Neural progenitor cell (in vitro differentiated cells): ENCODE measurements at regions not wholly inside any gene's neighbourhood (a gene's known extent, or its start where the extent isn't known, plus 50 kb on each side); places are given as distances from the start of the nearest gene placed in this dataset.

Experiments
- DNase-seq: peaks from one replicate; pipeline ENCODE4 v3.0.0-alpha.2; 2016; ENCODE audit warnings: low spot score
- H2AFZ ChIP-seq: fragments of 200-600 bp; sonication (generic); replicated peaks from 2 replicates; pipeline ENCODE4 v1.6.1; 2016; ENCODE audit warnings: antibody characterized with exemption
- H3F3A ChIP-seq: fragments of 200-600 bp; sonication (generic); 2 replicates; pipeline ENCODE4 v1.6.1; 2016; ENCODE audit warnings: antibody characterized with exemption, low read depth
- H3K27ac ChIP-seq: fragments of 200-600 bp; sonication (generic); 2 replicates; pipeline ENCODE4 v1.5.1; 2016; ENCODE audit warnings: mild to moderate bottlenecking
- H3K27me3 ChIP-seq: fragments of 200-600 bp; sonication (generic); 2 replicates; pipeline ENCODE4 v1.6.1; 2016; ENCODE audit warnings: mild to moderate bottlenecking, moderate library complexity
- H3K36me3 ChIP-seq: fragments of 200-600 bp; sonication (generic); 2 replicates; pipeline ENCODE4 v1.5.1; 2016
- H3K4me1 ChIP-seq: fragments of 200-600 bp; sonication (generic); 2 replicates; pipeline ENCODE4 v1.6.1; 2016; ENCODE audit warnings: mixed run types
- H3K4me2 ChIP-seq: fragments of 200-600 bp; sonication (generic); 2 replicates; pipeline ENCODE4 v1.6.1; 2016
- H3K4me3 ChIP-seq: fragments of 200-600 bp; sonication (generic); 2 replicates; pipeline ENCODE4 v1.5.1; 2016
- H3K79me2 ChIP-seq: fragments of 200-600 bp; sonication (generic); 2 replicates; pipeline ENCODE4 v1.6.1; 2016; ENCODE audit warnings: low read depth
- H3K9ac ChIP-seq: fragments of 200-600 bp; sonication (generic); 2 replicates; pipeline ENCODE4 v1.6.1; 2016
- H3K9me3 ChIP-seq: fragments of 200-600 bp; sonication (generic); 2 replicates; pipeline ENCODE4 v1.5.1; 2016; ENCODE audit warnings: low read depth
- H4K20me1 ChIP-seq: fragments of 200-600 bp; sonication (generic); 2 replicates; pipeline ENCODE4 v1.6.1; 2016; ENCODE audit warnings: low read depth
- H3K27ac Mint-ChIP-seq: 3 replicates; pipeline ENCODE4 v1.8.0; 2021; ENCODE audit warnings: mixed read lengths
- H3K27me3 Mint-ChIP-seq: 2 replicates; pipeline ENCODE4 v1.8.0; 2022; ENCODE audit warnings: low read depth, mild to moderate bottlenecking, inconsistent platforms, moderate library complexity, mixed read lengths; ENCODE audit not compliant: insufficient read depth
- H3K36me3 Mint-ChIP-seq: 3 replicates; pipeline ENCODE4 v1.8.0; 2021; ENCODE audit warnings: mixed read lengths
- H3K4me1 Mint-ChIP-seq: 3 replicates; pipeline ENCODE4 v1.8.0; 2021; ENCODE audit warnings: mixed read lengths
- H3K4me3 Mint-ChIP-seq: 3 replicates; pipeline ENCODE4 v1.8.0; 2021; ENCODE audit warnings: mild to moderate bottlenecking, moderate library complexity, mixed read lengths
- H3K9me3 Mint-ChIP-seq: 3 replicates; pipeline ENCODE4 v1.8.0; 2020; ENCODE audit warnings: mixed read lengths
- EZH2 ChIP-seq: fragments of 200-600 bp; sonication (generic); IDR thresholded peaks from 2 replicates; pipeline ENCODE4 v1.6.1; 2017; ENCODE audit warnings: antibody characterized with exemption, mild to moderate bottlenecking, moderate library complexity
- EZH2phosphoT487 ChIP-seq: fragments of 200-600 bp; sonication (generic); IDR thresholded peaks from 2 replicates; pipeline ENCODE4 v1.6.1; 2017; ENCODE audit warnings: antibody characterized with exemption
- TF ChIP-seq, protein P1 (sequence below): fragments of 200-600 bp; sonication (generic); IDR thresholded peaks from 2 replicates; pipeline ENCODE4 v1.5.1; 2017; ENCODE audit warnings: antibody characterized with exemption, mild to moderate bottlenecking

DNA sequence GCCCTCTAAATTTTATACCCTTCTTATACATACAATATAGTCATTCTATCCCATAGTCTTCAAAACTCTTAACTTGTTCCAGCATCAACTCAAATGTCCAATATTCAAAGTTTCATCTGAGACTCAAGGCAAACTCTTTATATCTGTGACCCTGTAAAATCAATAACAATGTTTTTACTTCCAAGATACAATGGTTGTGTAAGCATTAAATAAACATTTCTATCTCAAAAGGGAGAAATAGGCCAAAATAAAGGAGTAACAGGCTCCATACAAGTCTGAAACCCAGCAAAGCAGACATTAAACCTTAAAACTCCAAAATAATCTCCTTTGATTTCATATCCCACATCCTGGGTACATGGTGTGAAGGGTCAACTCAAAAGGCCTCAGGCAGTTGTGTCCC is 1299.1 kb downstream of the MRPL39 start:
- peaks cover 13% of the 10 kb centered on the region for H3K9me3 ChIP-seq
- H3K27ac Mint-ChIP-seq, result no peak overlapping the region
- no peaks in the 10 kb centered on the region for H4K20me1 ChIP-seq
- H3K27ac ChIP-seq, result no peak overlapping the region
- H3K36me3 ChIP-seq, result no peaks in the 10 kb centered on the region
- peaks cover 6% of the 10 kb centered on the region for H3K9me3 Mint-ChIP-seq
- no peak overlapping the region for H3K4me3 Mint-ChIP-seq
- no peaks in the 10 kb centered on the region for H3K4me1 Mint-ChIP-seq
- H3K4me1 ChIP-seq, result no peaks in the 10 kb centered on the region
- H3K79me2 ChIP-seq, result no peaks in the 10 kb centered on the region
- no peak overlapping the region for H3K9ac ChIP-seq
- DNase-seq, result no peak
- no peaks in the 10 kb centered on the region for H3F3A ChIP-seq
- TF ChIP-seq EZH2phosphoT487, result no peak
- H3K4me2 ChIP-seq, result no peak overlapping the region
- no peaks in the 10 kb centered on the region for H3K27me3 ChIP-seq
- no peak overlapping the region for H2AFZ ChIP-seq
- H3K27me3 Mint-ChIP-seq, result peaks cover 3% of the 10 kb centered on the region
- H3K4me3 ChIP-seq, result no peak overlapping the region
- no peaks in the 10 kb centered on the region for H3K36me3 Mint-ChIP-seq

DNA sequence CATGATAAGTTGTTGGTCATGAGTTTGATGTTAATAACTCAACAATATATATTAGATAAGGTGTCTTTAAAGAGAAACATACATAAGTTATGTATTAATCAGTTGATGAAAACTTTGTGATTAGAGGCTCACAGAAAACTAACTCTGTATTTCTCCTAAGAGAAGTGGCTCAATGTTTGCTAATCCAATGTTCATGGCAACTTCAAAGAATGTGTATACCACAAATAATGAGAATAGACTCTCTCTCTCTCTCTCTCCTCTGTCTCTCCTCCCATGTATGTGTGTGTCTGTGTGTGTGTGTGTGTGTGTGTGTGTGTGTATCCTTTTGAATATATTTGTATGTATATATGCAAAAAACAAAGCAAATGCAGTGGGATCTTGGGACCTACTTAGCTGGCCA is 1304.9 kb downstream of the MRPL39 start:
- Histone ChIP-seq H3K4me2 (no peak overlapping the region), H3K9me3 (peaks cover 19% of the 10 kb centered on the region), H3K27me3 (no peaks in the 10 kb centered on the region), H3K4me1 (no peaks in the 10 kb centered on the region), H3F3A (no peaks in the 10 kb centered on the region), H4K20me1 (no peaks in the 10 kb centered on the region), H3K4me3 (no peak overlapping the region), H3K36me3 (no peaks in the 10 kb centered on the region), H2AFZ (no peak overlapping the region), H3K9ac (no peak overlapping the region), H3K79me2 (no peaks in the 10 kb centered on the region), H3K27ac (no peak overlapping the region)
- Mint-ChIP-seq H3K36me3 (no peaks in the 10 kb centered on the region), H3K4me3 (no peak overlapping the region), H3K9me3 (peaks cover 3% of the 10 kb centered on the region), H3K27me3 (no peaks in the 10 kb centered on the region), H3K4me1 (no peaks in the 10 kb centered on the region), H3K27ac (no peak overlapping the region)
- DNase-seq, result no peak
- no peak for TF ChIP-seq EZH2
- TF ChIP-seq, protein P1, sequence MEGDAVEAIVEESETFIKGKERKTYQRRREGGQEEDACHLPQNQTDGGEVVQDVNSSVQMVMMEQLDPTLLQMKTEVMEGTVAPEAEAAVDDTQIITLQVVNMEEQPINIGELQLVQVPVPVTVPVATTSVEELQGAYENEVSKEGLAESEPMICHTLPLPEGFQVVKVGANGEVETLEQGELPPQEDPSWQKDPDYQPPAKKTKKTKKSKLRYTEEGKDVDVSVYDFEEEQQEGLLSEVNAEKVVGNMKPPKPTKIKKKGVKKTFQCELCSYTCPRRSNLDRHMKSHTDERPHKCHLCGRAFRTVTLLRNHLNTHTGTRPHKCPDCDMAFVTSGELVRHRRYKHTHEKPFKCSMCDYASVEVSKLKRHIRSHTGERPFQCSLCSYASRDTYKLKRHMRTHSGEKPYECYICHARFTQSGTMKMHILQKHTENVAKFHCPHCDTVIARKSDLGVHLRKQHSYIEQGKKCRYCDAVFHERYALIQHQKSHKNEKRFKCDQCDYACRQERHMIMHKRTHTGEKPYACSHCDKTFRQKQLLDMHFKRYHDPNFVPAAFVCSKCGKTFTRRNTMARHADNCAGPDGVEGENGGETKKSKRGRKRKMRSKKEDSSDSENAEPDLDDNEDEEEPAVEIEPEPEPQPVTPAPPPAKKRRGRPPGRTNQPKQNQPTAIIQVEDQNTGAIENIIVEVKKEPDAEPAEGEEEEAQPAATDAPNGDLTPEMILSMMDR, result no peak
- TF ChIP-seq EZH2phosphoT487, result no peak

DNA sequence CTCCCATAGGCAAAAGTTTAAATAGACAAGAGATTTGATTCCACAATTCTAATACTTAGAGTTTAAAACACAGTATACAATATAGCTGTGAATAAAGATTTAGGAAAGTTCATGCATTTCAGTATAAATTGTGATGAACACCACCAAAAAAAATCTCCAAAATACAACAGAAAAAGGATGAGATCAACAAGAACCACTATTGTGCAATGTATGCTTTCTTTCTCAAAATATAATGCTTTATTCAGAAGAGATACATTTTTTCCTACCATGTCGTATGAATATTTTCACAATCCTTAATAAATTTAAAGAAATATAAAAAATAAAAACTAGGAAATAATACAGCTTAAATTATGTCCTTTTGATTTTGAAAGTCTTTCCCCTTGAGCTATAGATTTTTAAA is 1309.2 kb downstream of the MRPL39 start:
- Histone ChIP-seq H3K36me3 (no peaks in the 10 kb centered on the region), H3K4me3 (no peak overlapping the region), H3K9ac (no peak overlapping the region), H3K4me1 (no peaks in the 10 kb centered on the region), H4K20me1 (no peaks in the 10 kb centered on the region), H2AFZ (no peak overlapping the region), H3K4me2 (no peak overlapping the region), H3F3A (no peaks in the 10 kb centered on the region), H3K79me2 (no peaks in the 10 kb centered on the region), H3K27ac (no peak overlapping the region), H3K9me3 (peaks cover 23% of the 10 kb centered on the region), H3K27me3 (no peaks in the 10 kb centered on the region)
- Mint-ChIP-seq H3K4me3 (no peak overlapping the region), H3K27ac (no peak overlapping the region), H3K27me3 (no peaks in the 10 kb centered on the region), H3K9me3 (no peaks in the 10 kb centered on the region), H3K4me1 (no peaks in the 10 kb centered on the region), H3K36me3 (no peaks in the 10 kb centered on the region)
- DNase-seq, result no peak
- TF ChIP-seq EZH2 (no peak), EZH2phosphoT487 (no peak)
- TF ChIP-seq, protein P1, result no peak

DNA sequence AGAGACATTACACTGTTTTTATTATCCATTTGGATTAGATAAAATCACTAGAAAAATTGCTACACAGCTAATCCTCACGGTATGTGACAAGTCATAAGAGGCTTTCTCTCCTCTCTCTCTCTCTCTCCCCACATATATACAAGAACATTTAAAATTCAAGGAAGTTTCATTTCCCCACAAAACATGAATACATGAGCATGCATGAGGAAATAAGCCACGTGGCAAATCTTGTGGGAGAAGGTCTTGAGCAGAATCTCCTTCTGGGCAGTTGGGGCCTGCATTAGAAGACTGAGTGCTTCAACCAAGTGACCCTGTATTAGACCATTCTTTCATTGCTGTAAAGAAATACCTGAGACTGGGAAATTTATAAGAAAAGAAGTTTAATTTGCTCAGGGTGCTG is 1313.1 kb downstream of the MRPL39 start:
- Mint-ChIP-seq H3K27ac (no peak overlapping the region), H3K4me1 (no peaks in the 10 kb centered on the region), H3K36me3 (no peaks in the 10 kb centered on the region), H3K27me3 (no peaks in the 10 kb centered on the region), H3K9me3 (no peaks in the 10 kb centered on the region), H3K4me3 (no peak overlapping the region)
- Histone ChIP-seq H3K4me1 (no peaks in the 10 kb centered on the region), H3K4me3 (no peak overlapping the region), H4K20me1 (no peaks in the 10 kb centered on the region), H3K79me2 (no peaks in the 10 kb centered on the region), H3K27me3 (no peaks in the 10 kb centered on the region), H3K4me2 (no peak overlapping the region), H3K27ac (no peak overlapping the region), H3K9me3 (peaks cover 21% of the 10 kb centered on the region), H2AFZ (no peak overlapping the region), H3K36me3 (no peaks in the 10 kb centered on the region), H3K9ac (no peak overlapping the region), H3F3A (no peaks in the 10 kb centered on the region)
- no peak for DNase-seq
- TF ChIP-seq, protein P1, result no peak
- TF ChIP-seq EZH2 (no peak), EZH2phosphoT487 (no peak)
